ENCODE measurements at regions not wholly inside any gene's neighbourhood (a gene's known extent, or its start where the extent isn't known, plus 50 kb on each side); places are given as distances from the start of the nearest gene placed in this dataset.

DNA sequence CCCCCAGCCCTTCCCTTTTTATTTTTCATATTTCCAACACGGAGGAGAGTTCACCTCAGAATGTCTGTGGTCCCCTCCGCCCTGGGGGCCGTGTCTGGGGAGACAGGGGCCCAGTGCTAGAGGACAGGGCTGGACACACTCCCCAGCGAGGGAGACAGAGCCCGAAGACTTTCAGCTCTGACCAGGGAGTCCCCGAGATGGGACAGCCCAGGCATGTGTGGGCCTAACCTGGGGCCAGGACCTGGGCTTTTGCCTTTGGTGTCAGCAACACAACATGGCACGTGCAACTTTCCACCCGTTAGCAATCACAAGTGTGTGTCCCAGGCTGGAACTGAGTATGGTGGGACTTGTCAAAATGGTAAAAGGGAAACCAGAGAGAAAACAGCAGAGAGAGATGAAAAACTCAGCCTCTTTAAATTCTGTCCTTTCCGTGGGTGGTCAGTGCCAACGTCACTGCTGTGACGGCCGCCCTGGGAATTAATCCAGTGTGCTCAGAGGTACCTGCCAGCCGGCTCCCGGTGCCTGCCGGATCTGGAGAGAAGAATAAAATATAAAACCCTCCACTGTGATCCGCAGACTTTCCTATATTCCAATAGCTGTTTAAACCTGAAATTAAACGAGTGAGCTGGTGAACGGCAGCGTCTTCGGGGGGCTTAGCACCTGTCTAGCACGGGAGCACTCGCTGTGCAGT lies 245.8 kb downstream of the EIPR1 start:
- TF ChIP-seq POLR2A (IDR thresholded peaks at IDR 0.05) (no peak), POLR2AphosphoS5 (IDR thresholded peaks at IDR 0.05) (no peak)
- TF ChIP-seq, protein P1, sequence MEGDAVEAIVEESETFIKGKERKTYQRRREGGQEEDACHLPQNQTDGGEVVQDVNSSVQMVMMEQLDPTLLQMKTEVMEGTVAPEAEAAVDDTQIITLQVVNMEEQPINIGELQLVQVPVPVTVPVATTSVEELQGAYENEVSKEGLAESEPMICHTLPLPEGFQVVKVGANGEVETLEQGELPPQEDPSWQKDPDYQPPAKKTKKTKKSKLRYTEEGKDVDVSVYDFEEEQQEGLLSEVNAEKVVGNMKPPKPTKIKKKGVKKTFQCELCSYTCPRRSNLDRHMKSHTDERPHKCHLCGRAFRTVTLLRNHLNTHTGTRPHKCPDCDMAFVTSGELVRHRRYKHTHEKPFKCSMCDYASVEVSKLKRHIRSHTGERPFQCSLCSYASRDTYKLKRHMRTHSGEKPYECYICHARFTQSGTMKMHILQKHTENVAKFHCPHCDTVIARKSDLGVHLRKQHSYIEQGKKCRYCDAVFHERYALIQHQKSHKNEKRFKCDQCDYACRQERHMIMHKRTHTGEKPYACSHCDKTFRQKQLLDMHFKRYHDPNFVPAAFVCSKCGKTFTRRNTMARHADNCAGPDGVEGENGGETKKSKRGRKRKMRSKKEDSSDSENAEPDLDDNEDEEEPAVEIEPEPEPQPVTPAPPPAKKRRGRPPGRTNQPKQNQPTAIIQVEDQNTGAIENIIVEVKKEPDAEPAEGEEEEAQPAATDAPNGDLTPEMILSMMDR (IDR thresholded peaks at IDR 0.05): no peak

Data from sigmoid colon (tissue), 4 donors.